H7 (cell line): ENCODE measurements at regions not wholly inside any gene's neighbourhood (a gene's known extent, or its start where the extent isn't known, plus 50 kb on each side); places are given as distances from the start of the nearest gene placed in this dataset.
"Not testable (repeated sequence)": the region's sequence is repeated elsewhere in the genome, so short reads cannot be mapped to it uniquely, and the experiment has no call there.

ENCODE experiments used
- DNase-seq: peaks from one replicate; pipeline ENCODE4 v3.0.0; 2012
- H3K27me3 ChIP-seq: 2 replicates; pipeline ENCODE4 v1.6.0; 2011; ENCODE audit warnings: mild to moderate bottlenecking, low read length; ENCODE audit not compliant: control insufficient read depth, insufficient read depth
- H3K36me3 ChIP-seq: replicated peaks from 2 replicates; pipeline ENCODE4 v1.5.1; 2011; ENCODE audit warnings: low read length; ENCODE audit not compliant: control insufficient read depth, insufficient read depth
- H3K4me3 ChIP-seq: 2 replicates; pipeline ENCODE4 v1.5.1; 2011; ENCODE audit warnings: low read depth, mild to moderate bottlenecking, control low read depth, low read length, moderate library complexity; ENCODE audit not compliant: insufficient read depth

DNA sequence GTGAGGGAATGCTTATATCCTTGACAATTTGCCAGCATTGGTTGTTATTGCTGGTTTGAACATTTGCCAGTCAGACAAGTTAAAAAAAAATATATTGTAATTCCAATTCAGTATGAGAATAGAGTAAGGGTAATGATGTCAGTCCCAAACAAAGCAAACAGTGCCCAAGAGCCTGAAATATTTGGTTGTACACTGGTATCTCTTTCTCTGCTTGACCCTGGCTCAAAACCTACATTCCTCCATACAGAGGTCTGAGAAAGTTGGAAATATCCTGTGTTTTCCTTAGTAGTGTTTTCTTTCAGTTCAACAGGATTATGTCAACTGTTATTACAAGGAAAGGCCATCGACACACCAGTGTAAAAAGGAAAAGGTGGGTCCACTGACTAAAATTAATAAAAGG is 145.6 kb downstream of the MRPL39 start:
- Histone ChIP-seq H3K36me3 (no peaks in the 10 kb centered on the region), H3K4me3 (no peak overlapping the region), H3K27me3 (no peaks in the 10 kb centered on the region)
- DNase-seq = no peak

DNA sequence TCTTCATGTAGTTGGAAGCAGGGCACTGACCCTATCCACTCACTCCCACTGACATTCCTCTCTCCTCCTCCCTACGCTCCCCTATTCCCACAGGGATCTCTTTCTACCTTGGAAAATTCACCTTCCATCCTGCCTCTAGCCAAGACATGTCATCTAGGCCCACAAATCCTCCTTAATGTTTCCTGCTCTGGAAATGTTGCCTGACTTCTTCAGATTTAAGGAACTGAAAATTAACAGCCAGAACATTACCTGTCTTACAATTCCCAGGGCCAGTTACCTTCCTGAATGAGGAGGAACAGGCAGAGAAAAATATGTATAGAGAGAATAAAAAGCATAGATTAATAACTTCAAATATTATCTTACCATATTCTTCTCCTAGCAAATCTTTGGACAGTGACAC is 147.3 kb downstream of the MRPL39 start:
- Histone ChIP-seq H3K27me3 (no peaks in the 10 kb centered on the region), H3K4me3 (no peak overlapping the region), H3K36me3 (no peaks in the 10 kb centered on the region)
- DNase-seq = no peak

GRCh38 chr21:25459365-25459764 is 147.9 kb downstream of the MRPL39 start:
- Histone ChIP-seq H3K27me3 (no peaks in the 10 kb centered on the region), H3K36me3 (no peaks in the 10 kb centered on the region), H3K4me3 (no peak overlapping the region)
- no peak for DNase-seq

GRCh38 chr21:25458484-25458883 is 148.8 kb downstream of the MRPL39 start:
- no peaks in the 10 kb centered on the region for H3K36me3 ChIP-seq
- H3K27me3 ChIP-seq = no peaks in the 10 kb centered on the region
- H3K4me3 ChIP-seq = no peak overlapping the region
- no peak for DNase-seq

DNA sequence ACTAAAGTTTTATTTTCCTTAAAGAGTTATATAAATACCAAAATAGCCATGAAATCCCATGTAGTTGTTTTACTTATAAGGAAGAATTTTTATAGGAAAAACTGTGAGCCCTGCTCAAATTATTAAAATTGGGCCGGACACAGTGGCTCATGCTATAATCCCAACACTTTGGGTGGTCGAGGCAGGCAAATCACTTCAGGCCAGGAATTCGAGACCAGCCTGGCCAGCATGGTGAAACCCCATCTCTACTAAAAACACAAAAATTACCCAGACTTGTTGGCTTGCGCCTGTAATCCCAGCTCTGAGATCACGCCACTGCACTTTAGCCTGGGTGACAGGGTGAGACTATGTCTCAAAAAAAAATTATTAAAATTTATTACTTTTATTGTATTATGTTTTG is 149.3 kb downstream of the MRPL39 start:
- Histone ChIP-seq H3K4me3 (no peak overlapping the region), H3K27me3 (no peaks in the 10 kb centered on the region), H3K36me3 (no peaks in the 10 kb centered on the region)
- no peak for DNase-seq

- Histone ChIP-seq H3K36me3 (no peaks in the 10 kb centered on the region), H3K4me3 (no peak overlapping the region), H3K27me3 (no peaks in the 10 kb centered on the region)
- no peak for DNase-seq
Observed at GRCh38 chr21:25457411-25457810, 149.9 kb downstream of the MRPL39 start.

DNA sequence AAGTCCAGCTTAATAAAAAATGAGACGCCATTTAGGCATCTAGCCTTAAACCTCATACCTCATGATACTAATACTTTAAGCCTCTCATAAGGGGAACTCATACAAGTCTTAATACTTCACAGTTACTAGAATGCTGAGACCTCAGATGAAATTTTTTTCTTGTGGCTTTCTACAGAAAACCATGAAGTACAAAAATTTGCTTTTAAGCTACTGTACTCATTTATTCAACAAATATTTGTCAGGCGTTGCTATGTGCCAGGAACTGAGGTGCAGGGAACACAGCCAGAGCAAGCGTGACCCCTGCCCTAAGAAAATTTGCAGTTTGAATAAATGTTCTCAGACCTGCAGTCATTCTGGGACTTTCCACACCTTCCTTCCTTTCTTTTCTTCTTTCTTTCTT is 150.6 kb downstream of the MRPL39 start:
- DNase-seq = no peak
- H3K4me3 ChIP-seq = no peak overlapping the region
- H3K27me3 ChIP-seq = no peaks in the 10 kb centered on the region

DNA sequence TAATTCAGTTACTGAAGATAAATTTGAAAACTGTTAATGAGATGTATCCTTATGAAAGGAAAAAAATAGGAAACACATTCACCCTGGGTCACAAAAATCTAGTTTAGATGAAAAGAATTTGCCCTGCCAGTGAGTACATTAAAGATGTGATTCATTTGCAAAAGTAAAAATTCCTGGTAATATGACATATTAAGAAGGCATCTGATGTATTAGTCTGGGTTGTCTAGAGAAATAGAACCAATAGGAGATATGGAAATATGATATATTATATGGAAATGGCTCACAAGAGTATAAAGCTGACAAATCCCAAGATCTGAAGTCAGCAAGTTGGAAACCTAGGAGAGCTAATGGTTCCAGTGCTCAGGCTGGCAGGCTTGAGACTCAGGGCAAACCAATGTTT is 153.8 kb downstream of the MRPL39 start:
- H3K36me3 ChIP-seq = no peaks in the 10 kb centered on the region
- H3K4me3 ChIP-seq = no peak overlapping the region
- DNase-seq = no peak
- H3K27me3 ChIP-seq = no peaks in the 10 kb centered on the region

More for the DNA sequence above, 150.6 kb downstream of the MRPL39 start:
- no peaks in the 10 kb centered on the region for H3K36me3 ChIP-seq

DNA sequence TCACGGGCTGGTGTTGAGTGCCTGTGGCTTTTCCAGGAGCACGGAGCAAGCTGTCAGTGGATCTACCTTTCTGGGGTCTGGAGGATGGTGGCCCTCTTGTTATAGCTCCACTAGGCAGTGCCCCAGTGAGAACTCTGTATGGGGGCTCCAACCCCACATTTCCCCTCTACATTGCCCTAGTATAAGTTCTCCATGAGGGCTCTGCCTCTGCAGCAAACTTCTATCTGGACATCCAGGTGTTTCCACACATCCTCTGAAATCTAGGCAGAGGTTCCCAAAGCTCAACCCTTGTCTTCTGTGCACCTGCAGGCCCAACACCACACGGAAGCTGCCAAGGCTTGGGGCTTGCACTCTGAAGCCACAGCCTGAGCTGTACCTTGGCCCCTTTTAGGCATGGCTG is 157.3 kb downstream of the MRPL39 start:
- DNase-seq = no peak
- Histone ChIP-seq H3K4me3 (no peak overlapping the region), H3K27me3 (no peaks in the 10 kb centered on the region), H3K36me3 (no peaks in the 10 kb centered on the region)

GRCh38 chr21:25441835-25442234 is 165.4 kb downstream of the MRPL39 start:
- no peaks in the 10 kb centered on the region for H3K27me3 ChIP-seq
- no peaks in the 10 kb centered on the region for H3K36me3 ChIP-seq
- no peak overlapping the region for H3K4me3 ChIP-seq
- no peak for DNase-seq

- not testable (repeated sequence) for H3K36me3 ChIP-seq, DNase-seq, H3K4me3 ChIP-seq, H3K27me3 ChIP-seq
Observed at GRCh38 chr21:25437465-25437864, 169.8 kb downstream of the MRPL39 start.

DNA sequence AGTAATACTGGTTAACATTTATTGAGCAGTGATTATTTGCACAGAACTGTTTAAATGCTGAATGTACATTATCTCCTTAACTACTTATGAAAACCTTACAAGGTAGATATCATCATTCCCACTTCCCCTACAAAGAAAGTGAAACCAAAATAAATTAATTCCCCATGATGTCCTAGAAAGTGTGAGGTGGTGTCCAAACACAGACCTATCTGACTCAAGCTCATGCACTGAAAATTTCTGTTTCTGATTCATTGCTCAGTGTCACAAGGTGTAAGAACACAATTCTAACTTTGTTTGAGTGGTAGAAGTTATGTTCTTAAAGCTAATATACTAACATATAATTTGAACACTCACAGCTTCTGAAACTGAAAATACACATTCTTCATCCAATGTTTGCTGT is 178.7 kb downstream of the MRPL39 start:
- no peaks in the 10 kb centered on the region for H3K27me3 ChIP-seq
- DNase-seq = no peak
- H3K4me3 ChIP-seq = no peak overlapping the region
- H3K36me3 ChIP-seq = no peaks in the 10 kb centered on the region

- Histone ChIP-seq H3K27me3 (no peaks in the 10 kb centered on the region), H3K36me3 (no peaks in the 10 kb centered on the region), H3K4me3 (no peak overlapping the region)
- DNase-seq = no peak
Observed at GRCh38 chr21:25427828-25428227, 179.5 kb downstream of the MRPL39 start.

DNA sequence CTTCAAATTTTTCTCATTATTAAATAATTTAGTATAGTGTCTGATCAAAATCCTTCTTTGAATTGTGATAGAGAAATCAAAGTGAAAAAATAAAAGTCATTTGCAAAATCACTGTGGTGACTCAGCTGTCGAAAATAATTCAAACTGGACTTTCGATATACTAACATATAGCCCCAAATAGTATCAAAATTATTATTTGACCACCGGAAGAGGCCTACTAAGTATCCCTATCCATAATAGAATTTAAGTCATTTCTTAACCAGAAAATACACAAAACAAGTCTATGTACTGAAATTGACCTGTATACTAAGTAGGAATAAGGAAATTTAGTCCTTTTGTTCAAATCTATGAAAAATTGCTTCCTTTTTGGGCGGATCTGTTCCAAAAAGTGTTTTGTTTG is 180.7 kb downstream of the MRPL39 start:
- Histone ChIP-seq H3K36me3 (no peaks in the 10 kb centered on the region), H3K4me3 (no peak overlapping the region), H3K27me3 (no peaks in the 10 kb centered on the region)
- DNase-seq = no peak

GRCh38 chr21:25425156-25425555 is 182.1 kb downstream of the MRPL39 start:
- H3K36me3 ChIP-seq = no peaks in the 10 kb centered on the region
- H3K27me3 ChIP-seq = no peaks in the 10 kb centered on the region
- no peak overlapping the region for H3K4me3 ChIP-seq
- DNase-seq = no peak

DNA sequence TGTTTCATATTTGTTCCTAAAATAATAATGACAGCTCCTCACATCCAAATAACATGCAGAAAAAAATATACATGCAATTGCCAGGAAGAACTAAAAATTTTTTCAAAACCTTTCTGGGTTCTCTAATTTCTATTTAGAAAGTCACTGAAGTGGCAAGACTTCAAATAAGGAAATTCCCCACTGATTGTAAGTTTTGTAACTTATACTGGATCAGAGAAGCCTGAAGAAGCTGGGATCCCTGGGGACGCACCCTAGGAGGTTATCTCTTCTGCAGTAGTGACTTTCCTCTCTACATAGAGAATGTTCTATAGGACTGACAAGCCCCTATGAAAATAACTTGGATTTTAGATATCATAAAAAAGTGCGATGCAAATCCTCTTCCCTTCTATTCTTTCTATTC is 182.6 kb downstream of the MRPL39 start:
- no peaks in the 10 kb centered on the region for H3K36me3 ChIP-seq
- DNase-seq = no peak
- no peaks in the 10 kb centered on the region for H3K27me3 ChIP-seq
- no peak overlapping the region for H3K4me3 ChIP-seq
